HCT116 (cell line): ENCODE measurements at regions not wholly inside any gene's neighbourhood (a gene's known extent, or its start where the extent isn't known, plus 50 kb on each side); places are given as distances from the start of the nearest gene placed in this dataset.

Source experiments
- ATAC-seq: fragments of 200-7000 bp; cut with Tn5 transposase; 2 replicates; pipeline ENCODE4 v1.9.1; 2020; ENCODE audit warnings: mild to moderate bottlenecking, moderate library complexity
- BruUV-seq: library from RNA; stranded (reverse); fragments of 400-500 nt; replicated peaks from 2 replicates; lab custom pipeline; 2021; lab: Mats Ljungman, UMichigan
- CTCF ChIA-PET: fragments of 300-600 bp; sonication (Branson Sonifier 250); formaldehyde crosslinking; loops from one replicate; lab custom pipeline; 2021; ENCODE audit warnings: antibody characterized with exemption; lab: Charles Lee
- POLR2A ChIA-PET: fragments of 300-600, 350-600 bp; sonication (Branson Sonifier 250); formaldehyde crosslinking; loops from one replicate; lab custom pipeline; 2021; ENCODE audit warnings: antibody characterized with exemption; lab: Charles Lee
- RAD21 ChIA-PET, 2 experiments: fragments of 300-600 bp; sonication (Branson Sonifier 250); formaldehyde crosslinking; loops; one replicate each; lab custom pipeline; 2023; ENCODE audit warnings: low total read pairs in 2 of 2; ENCODE audit not compliant: uncharacterized antibody in 2 of 2, unreplicated experiment in 2 of 2, low non-redundant PET in 1 of 2; lab: Charles Lee
- DNase-seq: peaks from one replicate; pipeline ENCODE4 v3.0.0-alpha.2; 2010; ENCODE audit warnings: low read depth, low spot score
- H2AFZ ChIP-seq: fragments of 200-600 bp; shearing (Covaris generic), sonication (generic); 2 replicates; pipeline ENCODE4 v1.6.1; 2017; ENCODE audit warnings: low read depth, mixed run types, mixed read lengths, antibody characterized with exemption, low read length; ENCODE audit not compliant: poor library complexity, severe bottlenecking
- H3K27ac ChIP-seq: 2 replicates; pipeline ENCODE4 v1.5.1; 2012; ENCODE audit warnings: low read depth, low read length
- H3K27me3 ChIP-seq: fragments of 200-600 bp; sonication (generic); 2 replicates; pipeline ENCODE4 v1.6.1; 2016; ENCODE audit warnings: mixed run types, low read length, mixed read lengths; ENCODE audit not compliant: insufficient read depth
- H3K36me3 ChIP-seq, 2 experiments: fragments of 200-500 bp in 1 of 2; fragments of 200-600 bp in 1 of 2; sonication (Bioruptor generic) in 1 of 2; sonication (generic) in 1 of 2; 2 replicates each; pipeline versions ENCODE4 v1.5.1 to v1.6.1; 2014 to 2016; ENCODE audit warnings: low read length in 2 of 2, inconsistent platforms in 1 of 2, mixed read lengths in 1 of 2, mixed run types in 1 of 2; ENCODE audit not compliant: insufficient read depth in 2 of 2, control insufficient read depth in 1 of 2
- H3K4me1 ChIP-seq, 2 experiments: fragments of 200-600 bp in 1 of 2; sonication (generic) in 1 of 2; 2 replicates each; pipeline versions ENCODE4 v1.5.1 to v1.6.1; 2012 to 2017; ENCODE audit warnings: low read length in 2 of 2, inconsistent platforms in 1 of 2, mild to moderate bottlenecking in 1 of 2, mixed read lengths in 1 of 2, mixed run types in 1 of 2, moderate library complexity in 1 of 2; ENCODE audit not compliant: insufficient read depth in 2 of 2, control insufficient read depth in 1 of 2
- H3K4me2 ChIP-seq: fragments of 200-600 bp; sonication (generic); 2 replicates; pipeline ENCODE4 v1.6.1; 2017; ENCODE audit warnings: mixed run types, low read length, mixed read lengths
- H3K4me3 ChIP-seq, 2 experiments: fragments of 200-600 bp in 1 of 2; sonication (generic) in 1 of 2; replicated peaks in 1 of 2; 2 replicates each; pipeline ENCODE4 v1.5.1; 2011 to 2016; ENCODE audit warnings: low read length in 2 of 2, control low read depth in 1 of 2, low read depth in 1 of 2, mild to moderate bottlenecking in 1 of 2, mixed read lengths in 1 of 2, mixed run types in 1 of 2
- H3K79me2 ChIP-seq: fragments of 200-600 bp; sonication (generic); 2 replicates; pipeline ENCODE4 v1.6.1; 2017; ENCODE audit warnings: mild to moderate bottlenecking, mixed run types, low read length, moderate library complexity, mixed read lengths; ENCODE audit not compliant: insufficient read depth
- H3K9ac ChIP-seq: fragments of 200-600 bp; sonication (generic); 2 replicates; pipeline ENCODE4 v1.6.1; 2016; ENCODE audit warnings: low read length, mixed read lengths
- H3K9me2 ChIP-seq: fragments of 200-600 bp; sonication (generic), shearing (Covaris generic); 2 replicates; pipeline ENCODE4 v1.6.1; 2017; ENCODE audit warnings: mixed run types, mild to moderate bottlenecking, moderate library complexity; ENCODE audit not compliant: insufficient read depth
- H3K9me3 ChIP-seq, 2 experiments: fragments of 200-500 bp in 1 of 2; fragments of 200-600 bp in 1 of 2; sonication (Bioruptor generic) in 1 of 2; sonication (generic) in 1 of 2; 2 replicates each; pipeline ENCODE4 v1.6.1; 2014 to 2017; ENCODE audit warnings: low read length in 2 of 2, mixed read lengths in 2 of 2, inconsistent platforms in 1 of 2, low read depth in 1 of 2, mild to moderate bottlenecking in 1 of 2, mixed run types in 1 of 2, moderate library complexity in 1 of 2; ENCODE audit not compliant: control insufficient read depth in 1 of 2, insufficient read depth in 1 of 2
- H4K20me1 ChIP-seq: fragments of 200-600 bp; sonication (generic), shearing (Covaris generic); 2 replicates; pipeline ENCODE4 v1.6.1; 2017; ENCODE audit warnings: mixed run types, mild to moderate bottlenecking, moderate library complexity; ENCODE audit not compliant: insufficient read depth
- CBX3 ChIP-seq: IDR thresholded peaks from 2 replicates; pipeline ENCODE4 v1.6.1; 2012; ENCODE audit warnings: low read depth
- EZH2 ChIP-seq: fragments of 200-600 bp; sonication (generic); IDR thresholded peaks from 2 replicates; pipeline ENCODE4 v1.6.1; 2017; ENCODE audit warnings: antibody characterized with exemption, mixed run types
- FOSL1 ChIP-seq: IDR thresholded peaks from 2 replicates; pipeline ENCODE4 v1.6.1; 2012; ENCODE audit warnings: low read depth
- JUND ChIP-seq: IDR thresholded peaks from 2 replicates; pipeline ENCODE4 v1.6.1; 2012
- RAD21 ChIP-seq: IDR thresholded peaks from 2 replicates; pipeline ENCODE4 v1.6.1; 2012; ENCODE audit warnings: low read depth, mild to moderate bottlenecking
- SP1 ChIP-seq: IDR thresholded peaks from 2 replicates; pipeline ENCODE4 v1.6.1; 2012; ENCODE audit warnings: low read depth
- TCF7L2 ChIP-seq: IDR thresholded peaks from 2 replicates; pipeline ENCODE4 v1.7.0; 2011; ENCODE audit warnings: borderline replicate concordance, inconsistent platforms; ENCODE audit not compliant: insufficient read depth, insufficient read length; ENCODE audit errors: extremely low read depth
- YY1 ChIP-seq: IDR thresholded peaks from 2 replicates; pipeline ENCODE4 v1.6.1; 2011; ENCODE audit warnings: low read length, low read depth, moderate library complexity, mild to moderate bottlenecking; ENCODE audit not compliant: insufficient replicate concordance; ENCODE audit errors: extremely low read depth
- intact Hi-C: fragments of 100-400 bp; cut with micrococcal nuclease; formaldehyde crosslinking; loops from 2 replicates; pipeline ENCODE4 v1.10.0; 2022

DNA sequence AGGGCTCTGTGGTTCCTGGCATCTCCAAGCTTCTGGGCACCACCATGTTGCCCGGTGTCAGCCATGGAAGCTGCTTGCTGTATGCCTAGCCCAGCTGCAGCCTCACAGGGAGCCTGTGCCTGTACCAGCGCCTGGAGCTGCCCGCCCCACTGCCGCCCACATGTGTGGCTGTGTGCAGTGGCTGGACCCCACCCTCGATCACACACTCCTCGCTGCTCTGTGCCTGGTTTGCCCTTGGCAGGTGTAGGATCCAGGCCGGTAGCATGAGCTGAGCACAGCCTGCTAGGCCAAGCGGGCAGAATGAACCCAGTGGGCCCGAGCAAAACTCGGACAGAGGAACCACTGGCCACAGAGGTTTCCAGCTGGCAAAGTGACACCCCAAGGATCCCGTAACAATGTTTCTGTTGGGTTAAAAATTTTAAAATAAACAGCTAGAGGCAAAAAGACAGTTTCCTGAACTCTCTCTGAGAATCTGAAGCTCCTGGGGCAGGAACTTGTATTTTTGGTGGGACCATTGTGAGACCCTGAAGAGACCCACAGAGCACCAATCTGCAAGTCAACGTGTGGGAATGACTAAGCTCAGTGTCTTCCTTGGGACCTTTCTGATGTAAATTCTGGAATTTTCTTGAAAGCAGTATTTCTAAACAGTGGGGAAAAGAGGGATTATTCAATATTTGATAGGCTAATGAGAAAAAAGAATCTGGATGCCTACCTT is 73.1 kb upstream of the CCDC112 start:
- no peaks in the 10 kb centered on the region for H3K36me3 ChIP-seq
- CTCF ChIA-PET = no interaction called here
- POLR2A ChIA-PET = no interaction called here

GRCh38 chr5:115366223-115366622 is 69.8 kb upstream of the CCDC112 start:
- intact Hi-C loops = no loop called here
- Histone ChIP-seq H3K4me1 (peaks cover 0 to 11% of the 10 kb centered on the region in 2 experiments; a peak in 2 of 4 replicates), H3K27ac (no peak overlapping the region), H3K36me3 (no peaks in the 10 kb centered on the region), H3K9me3 (no peaks in the 10 kb centered on the region), H4K20me1 (no peaks in the 10 kb centered on the region), H3K79me2 (no peaks in the 10 kb centered on the region), H3K27me3 (no peaks in the 10 kb centered on the region), H3K9ac (no peak overlapping the region), H3K9me2 (no peaks in the 10 kb centered on the region), H3K4me2 (peak overlapping the region; percentile 19), H3K4me3 (no peak overlapping the region), H2AFZ (no peak overlapping the region)
- TF ChIP-seq SP1 (0 out of 2 replicates have a peak, but pooled peaks have one; percentile 10), TCF7L2 (peak; percentile 63), FOSL1 (no peak; the same call in 1 of the 2 replicates), JUND (peak; percentile 40; the same call in 1 of the 2 replicates)
- ChIA-PET CTCF (no interaction called here), POLR2A (no interaction called here), RAD21 (no interaction called here)
- BruUV-seq = no TSS peak
- no peak for DNase-seq
- ATAC-seq = peak; percentile 89

More for the DNA sequence above, 73.1 kb upstream of the CCDC112 start:
- no peak for TF ChIP-seq EZH2
- TF ChIP-seq YY1 = no peak
- no peak for TF ChIP-seq JUND
- TF ChIP-seq CBX3 = no peak
- TF ChIP-seq SP1 = no peak
- no peak for TF ChIP-seq RAD21
- no TSS peak for BruUV-seq
- H2AFZ ChIP-seq = no peak overlapping the region
- ATAC-seq (no peak), DNase-seq (no peak)
- RAD21 ChIA-PET = no interaction called here
- no peak overlapping the region for H3K27ac ChIP-seq
- intact Hi-C loops = loop anchor here (10.0 kb wide), 1 partner anchor 465 kb away; no protein-coding TSS in a partner anchor
- no peaks in the 10 kb centered on the region for H3K9me3 ChIP-seq
- H4K20me1 ChIP-seq = no peaks in the 10 kb centered on the region
- no peaks in the 10 kb centered on the region for H3K27me3 ChIP-seq
- no peak overlapping the region for H3K9ac ChIP-seq
- H3K4me1 ChIP-seq = peaks cover 0 to 20% of the 10 kb centered on the region in 2 experiments; a peak in 2 of 4 replicates
- H3K4me2 ChIP-seq = no peak overlapping the region
- no peaks in the 10 kb centered on the region for H3K79me2 ChIP-seq
- H3K9me2 ChIP-seq = no peaks in the 10 kb centered on the region
- H3K4me3 ChIP-seq = no peak overlapping the region
